HL-60 (cell line): ENCODE measurements at regions not wholly inside any gene's neighbourhood (a gene's known extent, or its start where the extent isn't known, plus 50 kb on each side); places are given as distances from the start of the nearest gene placed in this dataset.

Experiments
- DNase-seq, 2 experiments: peaks; one replicate each; pipeline ENCODE4 v3.0.0-alpha.2; 2010 to 2020; ENCODE audit warnings: low read depth in 1 of 2, low spot score in 1 of 2
- H3K27ac ChIP-seq: fragments of 250-450 bp; sonication (Bioruptor Pico); replicated peaks from 2 replicates; pipeline ENCODE4 v1.5.1; 2020; ENCODE audit warnings: mild to moderate bottlenecking, moderate library complexity
- H3K27me3 ChIP-seq: fragments of 250-450 bp; sonication (Bioruptor Pico); 2 replicates; pipeline ENCODE4 v1.5.1; 2021; ENCODE audit warnings: mild to moderate bottlenecking, moderate library complexity; ENCODE audit not compliant: insufficient read depth, poor library complexity, severe bottlenecking
- H3K4me3 ChIP-seq: replicated peaks from 2 replicates; pipeline ENCODE4 v1.5.1; 2011; ENCODE audit warnings: mild to moderate bottlenecking, control low read depth, low read length; ENCODE audit not compliant: insufficient read depth
- GABPA ChIP-seq: IDR thresholded peaks from 2 replicates; pipeline ENCODE4 v1.6.1; 2012; ENCODE audit warnings: low read depth
- POLR2AphosphoS5 ChIP-seq: IDR thresholded peaks from 2 replicates; pipeline ENCODE4 v1.6.1; 2012; ENCODE audit warnings: low read depth
- SPI1 ChIP-seq: IDR thresholded peaks from 2 replicates; pipeline ENCODE4 v1.6.1; 2012; ENCODE audit warnings: low read depth, mild to moderate bottlenecking, borderline replicate concordance
- TF ChIP-seq, protein P1 (sequence below): IDR thresholded peaks from 2 replicates; pipeline ENCODE4 v1.6.1; 2012; ENCODE audit warnings: low read depth; ENCODE audit not compliant: insufficient replicate concordance
- TF ChIP-seq, protein P2 (sequence below): IDR thresholded peaks from one replicate; pipeline ENCODE4 v1.5.1; 2011; ENCODE audit warnings: low read length, control low read depth, inconsistent platforms; ENCODE audit not compliant: insufficient read depth

DNA sequence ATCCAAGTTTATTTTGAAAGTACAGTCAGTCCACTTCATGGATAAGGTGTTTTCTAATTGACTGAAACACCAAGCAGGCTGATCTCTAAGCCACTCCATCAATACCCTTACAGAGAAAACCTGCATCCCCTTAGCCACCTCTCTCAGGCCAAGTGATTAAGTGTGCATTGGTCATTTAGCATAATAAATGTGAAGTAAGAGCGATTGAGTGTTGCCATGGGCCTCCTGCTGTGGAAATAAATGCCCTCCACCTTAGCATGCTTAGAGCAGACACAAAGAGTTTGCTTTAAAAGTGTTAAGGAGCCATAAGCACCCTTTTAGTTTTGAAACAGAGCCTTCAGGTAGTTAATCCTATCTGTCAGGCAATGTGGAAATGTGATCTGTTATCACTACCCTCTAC lies 386.5 kb downstream of the GPAT3 start:
- no peak for DNase-seq
- no peaks in the 10 kb centered on the region for H3K27me3 ChIP-seq
- H3K4me3 ChIP-seq = no peak overlapping the region
- no peak overlapping the region for H3K27ac ChIP-seq
- TF ChIP-seq, protein P1, sequence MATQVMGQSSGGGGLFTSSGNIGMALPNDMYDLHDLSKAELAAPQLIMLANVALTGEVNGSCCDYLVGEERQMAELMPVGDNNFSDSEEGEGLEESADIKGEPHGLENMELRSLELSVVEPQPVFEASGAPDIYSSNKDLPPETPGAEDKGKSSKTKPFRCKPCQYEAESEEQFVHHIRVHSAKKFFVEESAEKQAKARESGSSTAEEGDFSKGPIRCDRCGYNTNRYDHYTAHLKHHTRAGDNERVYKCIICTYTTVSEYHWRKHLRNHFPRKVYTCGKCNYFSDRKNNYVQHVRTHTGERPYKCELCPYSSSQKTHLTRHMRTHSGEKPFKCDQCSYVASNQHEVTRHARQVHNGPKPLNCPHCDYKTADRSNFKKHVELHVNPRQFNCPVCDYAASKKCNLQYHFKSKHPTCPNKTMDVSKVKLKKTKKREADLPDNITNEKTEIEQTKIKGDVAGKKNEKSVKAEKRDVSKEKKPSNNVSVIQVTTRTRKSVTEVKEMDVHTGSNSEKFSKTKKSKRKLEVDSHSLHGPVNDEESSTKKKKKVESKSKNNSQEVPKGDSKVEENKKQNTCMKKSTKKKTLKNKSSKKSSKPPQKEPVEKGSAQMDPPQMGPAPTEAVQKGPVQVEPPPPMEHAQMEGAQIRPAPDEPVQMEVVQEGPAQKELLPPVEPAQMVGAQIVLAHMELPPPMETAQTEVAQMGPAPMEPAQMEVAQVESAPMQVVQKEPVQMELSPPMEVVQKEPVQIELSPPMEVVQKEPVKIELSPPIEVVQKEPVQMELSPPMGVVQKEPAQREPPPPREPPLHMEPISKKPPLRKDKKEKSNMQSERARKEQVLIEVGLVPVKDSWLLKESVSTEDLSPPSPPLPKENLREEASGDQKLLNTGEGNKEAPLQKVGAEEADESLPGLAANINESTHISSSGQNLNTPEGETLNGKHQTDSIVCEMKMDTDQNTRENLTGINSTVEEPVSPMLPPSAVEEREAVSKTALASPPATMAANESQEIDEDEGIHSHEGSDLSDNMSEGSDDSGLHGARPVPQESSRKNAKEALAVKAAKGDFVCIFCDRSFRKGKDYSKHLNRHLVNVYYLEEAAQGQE = no peak
- TF ChIP-seq, protein P2, sequence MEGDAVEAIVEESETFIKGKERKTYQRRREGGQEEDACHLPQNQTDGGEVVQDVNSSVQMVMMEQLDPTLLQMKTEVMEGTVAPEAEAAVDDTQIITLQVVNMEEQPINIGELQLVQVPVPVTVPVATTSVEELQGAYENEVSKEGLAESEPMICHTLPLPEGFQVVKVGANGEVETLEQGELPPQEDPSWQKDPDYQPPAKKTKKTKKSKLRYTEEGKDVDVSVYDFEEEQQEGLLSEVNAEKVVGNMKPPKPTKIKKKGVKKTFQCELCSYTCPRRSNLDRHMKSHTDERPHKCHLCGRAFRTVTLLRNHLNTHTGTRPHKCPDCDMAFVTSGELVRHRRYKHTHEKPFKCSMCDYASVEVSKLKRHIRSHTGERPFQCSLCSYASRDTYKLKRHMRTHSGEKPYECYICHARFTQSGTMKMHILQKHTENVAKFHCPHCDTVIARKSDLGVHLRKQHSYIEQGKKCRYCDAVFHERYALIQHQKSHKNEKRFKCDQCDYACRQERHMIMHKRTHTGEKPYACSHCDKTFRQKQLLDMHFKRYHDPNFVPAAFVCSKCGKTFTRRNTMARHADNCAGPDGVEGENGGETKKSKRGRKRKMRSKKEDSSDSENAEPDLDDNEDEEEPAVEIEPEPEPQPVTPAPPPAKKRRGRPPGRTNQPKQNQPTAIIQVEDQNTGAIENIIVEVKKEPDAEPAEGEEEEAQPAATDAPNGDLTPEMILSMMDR = no peak
- TF ChIP-seq POLR2AphosphoS5 (no peak), SPI1 (no peak), GABPA (no peak)

DNA sequence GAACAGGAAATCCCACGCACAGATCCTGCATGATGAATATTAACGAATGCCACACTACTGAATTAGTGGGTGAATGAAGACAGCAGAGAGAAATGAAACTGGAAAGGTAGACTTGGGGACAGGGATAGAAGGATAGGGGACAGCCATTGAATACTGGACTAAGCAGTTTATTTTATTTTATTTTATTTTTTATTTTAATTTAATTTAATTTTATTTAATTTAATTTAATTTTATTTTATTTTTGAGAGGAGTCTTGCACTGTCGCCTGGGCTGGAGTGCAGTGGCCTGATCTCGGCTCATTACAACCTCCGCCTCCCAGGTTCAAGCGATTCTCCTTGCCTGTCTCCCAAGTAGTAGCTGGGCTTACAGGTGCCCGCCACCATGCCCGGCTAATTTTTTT lies 385.2 kb downstream of the GPAT3 start:
- DNase-seq = no peak
- TF ChIP-seq, protein P2 = no peak
- TF ChIP-seq, protein P1 = no peak
- TF ChIP-seq SPI1 = no peak
- TF ChIP-seq POLR2AphosphoS5 = no peak
- TF ChIP-seq GABPA = no peak
- Histone ChIP-seq H3K27me3 (no peaks in the 10 kb centered on the region), H3K27ac (no peak overlapping the region), H3K4me3 (no peak overlapping the region)

DNA sequence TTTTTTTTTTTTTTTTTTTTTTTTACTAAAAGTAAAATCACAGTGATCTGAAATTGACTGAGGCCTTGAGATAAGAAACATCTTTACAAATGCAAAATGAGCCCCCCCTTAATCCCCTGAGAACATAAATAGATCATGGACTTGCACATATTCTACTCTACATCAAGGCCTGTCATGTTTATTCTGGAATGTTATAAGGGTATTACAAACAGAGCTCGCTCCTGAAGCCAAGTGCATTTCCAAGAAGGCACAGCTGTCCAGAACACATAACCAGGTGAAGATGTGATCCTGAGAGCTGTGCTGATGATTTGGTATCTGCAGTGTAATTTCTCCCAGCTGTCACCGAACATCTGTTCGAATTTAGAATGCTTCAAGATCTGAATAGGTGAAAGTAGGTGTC lies 384.5 kb downstream of the GPAT3 start:
- Histone ChIP-seq H3K27me3 (no peaks in the 10 kb centered on the region), H3K4me3 (no peak overlapping the region), H3K27ac (no peak overlapping the region)
- no peak for TF ChIP-seq GABPA
- no peak for DNase-seq

DNA sequence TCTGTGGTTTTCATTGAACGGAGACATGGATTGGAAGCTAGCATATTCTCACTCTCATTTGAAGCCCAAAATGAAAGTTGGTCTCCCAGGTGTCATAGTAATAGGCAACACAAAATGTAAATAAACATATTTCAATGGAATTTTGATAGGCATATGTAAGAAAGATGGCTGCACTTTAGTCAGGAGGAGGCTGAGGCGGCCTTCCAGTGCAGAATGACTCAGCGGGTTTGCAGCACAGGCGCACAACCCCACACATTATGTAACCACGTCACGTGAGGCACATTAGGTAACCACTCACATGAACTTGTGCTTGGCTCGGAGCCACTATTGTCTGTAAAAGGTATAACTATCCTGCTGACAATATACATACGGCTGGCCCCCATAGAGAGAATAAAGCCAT lies 381.7 kb downstream of the GPAT3 start:
- H3K4me3 ChIP-seq = no peak overlapping the region
- TF ChIP-seq SPI1 (no peak), POLR2AphosphoS5 (no peak), GABPA (no peak)
- TF ChIP-seq, protein P1 = no peak
- TF ChIP-seq, protein P2 = no peak
- peak; percentile 24 to 54 for DNase-seq
- H3K27me3 ChIP-seq = no peaks in the 10 kb centered on the region
- no peak overlapping the region; the same call in 1 of the 2 replicates for H3K27ac ChIP-seq
